ENCODE measurements at regions not wholly inside any gene's neighbourhood (a gene's known extent, or its start where the extent isn't known, plus 50 kb on each side); places are given as distances from the start of the nearest gene placed in this dataset.

DNA sequence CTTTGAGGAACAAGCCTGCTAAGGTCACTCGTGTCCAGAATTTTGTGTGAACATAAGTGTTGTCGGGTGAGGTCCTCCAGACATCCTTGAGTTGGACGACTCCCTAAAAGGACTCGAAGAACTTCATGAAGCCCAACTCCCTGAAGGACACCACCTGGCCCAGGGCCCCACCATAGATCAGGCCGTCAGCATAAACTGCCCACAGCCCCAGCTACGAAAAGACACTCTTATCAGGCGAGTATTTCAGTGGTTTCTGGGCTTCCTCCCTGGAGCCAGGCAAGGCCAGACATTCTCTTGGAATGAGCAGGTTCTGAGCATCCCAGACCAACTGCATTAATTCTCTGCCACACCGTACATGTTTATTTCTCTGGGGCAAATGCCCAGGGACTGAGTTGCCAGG is 170.1 kb downstream of the IGLL1 start:
- intact Hi-C loops (cut with micrococcal nuclease): no loop called here
- H3K9me3 ChIP-seq (replicated peaks in 1 of 2; ENCODE audit: control insufficient read depth in 1 of 2, insufficient read depth in 1 of 2, low read length in 2 of 2): no peaks in the 10 kb centered on the region
- no peak overlapping the region for H3K4me3 ChIP-seq (replicated peaks in 1 of 3; ENCODE audit: low read depth in 2 of 3, low read length in 3 of 3)
- H3K27ac ChIP-seq (ENCODE audit: low read depth in 1 of 2, low read length in 2 of 2): no peak overlapping the region
- no peak overlapping the region for H2AFZ ChIP-seq (ENCODE audit: insufficient read depth, low read depth, low read length, poor library complexity, severe bottlenecking)
- H3K9ac ChIP-seq (ENCODE audit: insufficient read depth, low read length, poor library complexity, severe bottlenecking): no peak overlapping the region
- H3K27me3 Mint-ChIP-seq (ENCODE audit: low read depth in 3 of 3): peaks cover 0 to 3% (median 3%) of the 10 kb centered on the region in 3 donors
- H3K9me3 Mint-ChIP-seq: no peaks in the 10 kb centered on the region
- H3K36me3 ChIP-seq (replicated peaks in 1 of 2; ENCODE audit: control insufficient read depth in 1 of 2, insufficient read depth in 2 of 2, low read length in 2 of 2): no peaks in the 10 kb centered on the region
- 79% methylated on average over 7 of the region's 8 CpGs for WGBS (ENCODE audit: insufficient coverage)
- H3K27me3 ChIP-seq (ENCODE audit: control insufficient read depth in 2 of 2, insufficient read depth in 2 of 2, low read length in 2 of 2): no peaks in the 10 kb centered on the region
- TF ChIP-seq, protein P1, sequence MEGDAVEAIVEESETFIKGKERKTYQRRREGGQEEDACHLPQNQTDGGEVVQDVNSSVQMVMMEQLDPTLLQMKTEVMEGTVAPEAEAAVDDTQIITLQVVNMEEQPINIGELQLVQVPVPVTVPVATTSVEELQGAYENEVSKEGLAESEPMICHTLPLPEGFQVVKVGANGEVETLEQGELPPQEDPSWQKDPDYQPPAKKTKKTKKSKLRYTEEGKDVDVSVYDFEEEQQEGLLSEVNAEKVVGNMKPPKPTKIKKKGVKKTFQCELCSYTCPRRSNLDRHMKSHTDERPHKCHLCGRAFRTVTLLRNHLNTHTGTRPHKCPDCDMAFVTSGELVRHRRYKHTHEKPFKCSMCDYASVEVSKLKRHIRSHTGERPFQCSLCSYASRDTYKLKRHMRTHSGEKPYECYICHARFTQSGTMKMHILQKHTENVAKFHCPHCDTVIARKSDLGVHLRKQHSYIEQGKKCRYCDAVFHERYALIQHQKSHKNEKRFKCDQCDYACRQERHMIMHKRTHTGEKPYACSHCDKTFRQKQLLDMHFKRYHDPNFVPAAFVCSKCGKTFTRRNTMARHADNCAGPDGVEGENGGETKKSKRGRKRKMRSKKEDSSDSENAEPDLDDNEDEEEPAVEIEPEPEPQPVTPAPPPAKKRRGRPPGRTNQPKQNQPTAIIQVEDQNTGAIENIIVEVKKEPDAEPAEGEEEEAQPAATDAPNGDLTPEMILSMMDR (IDR thresholded peaks at IDR 0.05): no peak
- no peaks in the 10 kb centered on the region for H3K79me2 ChIP-seq (ENCODE audit: insufficient read depth, low read length)
- H3K4me3 Mint-ChIP-seq: no peak overlapping the region
- H4K20me1 ChIP-seq (ENCODE audit: insufficient read depth, low read length): no peaks in the 10 kb centered on the region
- no peaks in the 10 kb centered on the region for H3K4me1 ChIP-seq (ENCODE audit: control insufficient read depth in 1 of 2, insufficient read depth in 2 of 2, low read length in 2 of 2)
- DNase-seq: no peak
- H3K36me3 Mint-ChIP-seq: no peaks in the 10 kb centered on the region
- H3K4me2 ChIP-seq (replicated peaks; ENCODE audit: extremely low read depth, low read length, poor library complexity, severe bottlenecking): no peak overlapping the region
- no peaks in the 10 kb centered on the region for H3K4me1 Mint-ChIP-seq
- no peak overlapping the region for H3K27ac Mint-ChIP-seq

GRCh38 chr22:23408321-23408720 is 171.8 kb downstream of the IGLL1 start:
- no peaks in the 10 kb centered on the region for H3K4me1 Mint-ChIP-seq
- H3K27ac Mint-ChIP-seq: no peak overlapping the region
- Histone ChIP-seq H4K20me1 (ENCODE audit: insufficient read depth, low read length) (no peaks in the 10 kb centered on the region), H3K27me3 (ENCODE audit: control insufficient read depth in 2 of 2, insufficient read depth in 2 of 2, low read length in 2 of 2) (no peaks in the 10 kb centered on the region), H3K79me2 (ENCODE audit: insufficient read depth, low read length) (no peaks in the 10 kb centered on the region), H3K9ac (ENCODE audit: insufficient read depth, low read length, poor library complexity, severe bottlenecking) (no peak overlapping the region), H3K4me3 (replicated peaks in 1 of 3; ENCODE audit: low read depth in 2 of 3, low read length in 3 of 3) (no peak overlapping the region), H3K36me3 (replicated peaks in 1 of 2; ENCODE audit: control insufficient read depth in 1 of 2, insufficient read depth in 2 of 2, low read length in 2 of 2) (no peaks in the 10 kb centered on the region), H2AFZ (ENCODE audit: insufficient read depth, low read depth, low read length, poor library complexity, severe bottlenecking) (no peak overlapping the region), H3K9me3 (replicated peaks in 1 of 2; ENCODE audit: control insufficient read depth in 1 of 2, insufficient read depth in 1 of 2, low read length in 2 of 2) (no peaks in the 10 kb centered on the region), H3K27ac (ENCODE audit: low read depth in 1 of 2, low read length in 2 of 2) (no peak overlapping the region), H3K4me2 (replicated peaks; ENCODE audit: extremely low read depth, low read length, poor library complexity, severe bottlenecking) (no peak overlapping the region), H3K4me1 (ENCODE audit: control insufficient read depth in 1 of 2, insufficient read depth in 2 of 2, low read length in 2 of 2) (no peaks in the 10 kb centered on the region)
- no peak for DNase-seq
- H3K4me3 Mint-ChIP-seq: no peak overlapping the region
- TF ChIP-seq, protein P1 (IDR thresholded peaks at IDR 0.05): no peak
- peaks cover 2 to 5% (median 3%) of the 10 kb centered on the region in 3 donors for H3K27me3 Mint-ChIP-seq (ENCODE audit: low read depth in 3 of 3)
- intact Hi-C loops (cut with micrococcal nuclease): no loop called here
- no peaks in the 10 kb centered on the region for H3K9me3 Mint-ChIP-seq
- H3K36me3 Mint-ChIP-seq: no peaks in the 10 kb centered on the region
- 59% methylated on average over 2 of the region's 2 CpGs for WGBS (ENCODE audit: insufficient coverage)
